ENCODE measurements at regions not wholly inside any gene's neighbourhood (a gene's known extent, or its start where the extent isn't known, plus 50 kb on each side); places are given as distances from the start of the nearest gene placed in this dataset.

DNA sequence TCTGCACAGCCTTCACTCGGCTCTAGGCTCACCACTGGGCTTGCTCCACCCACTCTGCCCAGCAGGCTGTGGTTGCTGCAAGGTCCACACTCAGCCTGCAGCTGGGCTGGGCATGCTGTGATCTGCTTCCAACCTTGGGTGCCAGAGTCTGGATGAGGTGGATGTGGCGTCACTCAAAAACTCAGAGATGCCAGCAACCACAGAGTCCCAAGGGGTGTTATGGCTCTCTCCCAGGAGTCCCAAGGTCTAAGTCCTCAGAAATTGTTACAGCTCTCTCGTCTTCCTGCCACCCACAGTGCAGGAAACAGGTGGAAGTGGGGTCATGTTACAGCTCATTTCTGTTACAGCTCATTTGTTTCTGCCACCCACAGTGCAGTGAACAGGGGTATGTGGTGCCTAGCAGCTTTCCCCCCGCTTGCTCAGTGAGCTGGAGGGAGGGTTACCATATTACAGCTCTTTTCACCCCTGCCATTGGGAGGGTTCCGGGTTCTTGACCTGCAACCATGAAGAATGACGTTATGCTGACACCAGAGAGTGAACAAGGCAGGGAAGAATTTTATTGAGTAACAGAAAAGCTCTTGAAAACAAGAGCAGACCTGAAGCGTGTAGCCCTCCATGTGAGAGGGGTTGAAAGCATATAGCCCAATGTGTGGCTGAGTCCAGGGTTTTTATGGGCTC lies 893.9 kb downstream of the PCDH7 start:
- no peak for DNase-seq (ENCODE audit: low read depth)

DNA sequence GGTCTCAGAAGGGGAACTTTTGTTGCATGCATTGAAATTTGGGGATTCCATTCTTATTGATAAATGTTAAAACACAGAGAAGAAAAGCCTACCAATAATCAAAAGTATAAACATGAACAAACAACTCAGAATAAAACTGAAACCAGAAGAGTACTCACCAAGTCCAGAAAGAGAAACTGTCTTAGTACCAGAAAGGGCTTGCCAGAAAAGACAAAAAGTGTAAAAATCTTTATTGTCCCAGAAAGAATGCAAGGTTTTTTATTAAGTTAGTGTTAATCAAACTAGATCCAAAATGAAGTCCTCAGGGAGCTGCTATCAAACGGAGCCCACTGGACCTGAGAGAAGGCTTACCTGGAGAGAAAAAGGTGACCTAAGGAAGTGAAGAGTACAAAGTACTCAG lies 897.5 kb downstream of the PCDH7 start:
- no peak for DNase-seq (ENCODE audit: low read depth)

DNA sequence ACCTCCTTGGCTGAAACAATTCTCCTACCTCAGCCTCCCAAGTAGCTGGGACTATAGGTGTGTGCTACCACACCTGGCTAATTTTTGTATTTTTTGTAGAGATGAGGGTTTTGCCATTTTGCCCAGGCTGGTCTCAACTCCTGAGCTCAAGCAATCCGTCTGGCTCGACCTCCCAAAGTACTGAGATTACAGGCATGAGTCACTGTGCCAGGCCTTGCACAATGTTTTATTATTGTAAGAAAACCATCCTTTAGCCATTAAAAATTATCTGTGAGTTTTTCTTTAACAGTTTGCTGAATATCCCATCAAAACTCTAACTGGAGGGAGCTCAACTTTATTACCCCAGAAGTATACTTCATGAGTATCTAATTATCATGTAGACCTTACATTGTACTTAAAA lies 900.3 kb downstream of the PCDH7 start:
- no peak for DNase-seq (ENCODE audit: low read depth)

- DNase-seq (ENCODE audit: low read depth), result no peak
Observed at GRCh38 chr4:31645236-31645635, 925.1 kb downstream of the PCDH7 start.

- DNase-seq (ENCODE audit: low read depth), result no peak
Observed at GRCh38 chr4:31647786-31648185, 927.6 kb downstream of the PCDH7 start.

- DNase-seq (ENCODE audit: low read depth), result no peak
Observed at GRCh38 chr4:31649878-31650277, 929.7 kb downstream of the PCDH7 start.

DNA sequence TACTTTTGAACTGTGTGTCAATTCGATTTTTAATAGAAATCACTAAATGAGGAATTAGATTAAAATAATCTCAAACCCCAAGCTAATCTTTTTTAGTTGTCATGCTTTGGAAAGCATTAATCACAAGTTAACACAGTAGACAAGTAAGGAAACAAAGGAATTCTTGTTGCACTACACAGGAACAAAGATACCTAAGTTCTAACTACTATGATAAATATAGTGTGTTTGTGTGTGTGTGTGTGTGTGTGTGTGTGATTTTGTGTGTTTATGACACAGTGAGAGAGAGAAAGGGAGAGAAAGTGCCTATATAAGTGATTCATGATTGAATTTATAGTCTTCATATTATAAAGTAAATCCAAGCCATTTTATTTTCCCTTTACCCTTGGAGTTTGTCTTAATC lies 931.4 kb downstream of the PCDH7 start:
- DNase-seq (ENCODE audit: low read depth), result no peak

GRCh38 chr4:31655328-31655727 lies 935.2 kb downstream of the PCDH7 start:
- no peak for DNase-seq (ENCODE audit: low read depth)

DNA sequence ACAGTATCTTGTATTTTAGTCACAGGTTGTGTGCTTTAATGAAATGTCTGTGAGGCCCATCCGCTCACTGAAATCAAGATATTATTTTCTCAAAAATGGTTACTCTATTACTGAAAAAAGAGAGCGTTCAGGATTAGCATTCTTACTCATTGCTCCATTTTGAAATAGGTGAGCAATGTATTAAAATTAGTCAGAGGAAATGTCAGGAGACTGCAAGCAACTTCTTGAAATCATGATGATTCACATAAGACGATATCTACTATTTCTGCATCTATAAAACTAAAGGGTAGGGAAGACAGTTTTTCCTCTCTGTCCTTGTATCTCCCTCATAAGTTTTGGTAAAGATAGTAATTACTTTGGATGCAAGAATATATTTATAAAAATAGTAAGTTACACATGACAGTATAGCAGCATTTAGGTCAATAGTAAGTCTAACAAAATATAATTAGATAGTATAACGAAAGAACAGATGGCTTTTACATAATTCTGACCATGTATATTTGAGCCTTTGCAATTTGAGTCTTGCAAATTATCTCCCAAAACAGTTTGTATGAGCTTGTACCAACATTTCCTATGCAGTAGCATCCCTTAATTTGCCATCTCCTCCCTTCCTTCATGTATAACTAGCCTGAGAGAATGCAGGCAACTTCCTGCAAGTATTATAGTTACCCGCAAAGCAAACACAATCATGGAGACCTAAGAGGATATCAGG lies 937.8 kb downstream of the PCDH7 start:
- no peak for DNase-seq (ENCODE audit: low read depth)

DNA sequence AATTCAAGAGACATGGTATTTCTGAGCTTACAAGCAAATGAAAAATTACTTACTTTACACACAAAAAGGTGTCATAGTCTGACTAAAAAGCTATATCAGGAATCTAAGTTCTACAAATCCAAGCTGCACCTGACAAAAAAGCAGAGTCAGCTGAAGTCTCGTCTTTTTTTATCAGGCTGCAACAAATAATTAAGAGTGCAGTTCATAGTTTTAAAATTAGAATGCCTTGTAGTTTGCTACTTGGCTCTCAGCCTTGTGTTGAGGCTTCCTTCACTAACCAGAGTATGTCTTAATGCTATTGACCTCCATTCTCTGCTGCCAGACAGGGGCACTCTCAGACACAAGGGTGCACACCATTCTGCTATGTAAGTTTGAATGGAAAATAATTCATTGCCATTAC lies 940.7 kb downstream of the PCDH7 start:
- no peak for DNase-seq (ENCODE audit: low read depth)

DNA sequence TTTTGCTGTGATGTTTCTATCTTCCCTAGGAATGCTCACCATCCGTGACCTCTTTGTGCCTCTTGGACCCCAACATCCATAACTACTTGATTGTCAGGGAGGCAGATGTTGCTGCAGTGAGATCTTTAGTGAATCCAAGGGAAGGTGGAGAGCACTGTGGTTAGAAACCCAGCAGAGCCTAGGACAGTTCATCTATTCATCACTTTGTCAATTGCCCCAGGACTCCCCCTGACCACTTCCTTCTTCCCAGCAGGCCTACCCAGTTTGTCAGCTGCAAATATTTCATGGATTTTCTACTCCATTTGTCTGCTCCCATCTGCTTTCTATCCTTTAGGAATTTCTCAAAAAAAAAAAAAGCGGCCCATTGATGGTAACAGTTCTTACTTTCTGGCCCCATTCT lies 942.8 kb downstream of the PCDH7 start:
- DNase-seq (ENCODE audit: low read depth), result no peak

DNA sequence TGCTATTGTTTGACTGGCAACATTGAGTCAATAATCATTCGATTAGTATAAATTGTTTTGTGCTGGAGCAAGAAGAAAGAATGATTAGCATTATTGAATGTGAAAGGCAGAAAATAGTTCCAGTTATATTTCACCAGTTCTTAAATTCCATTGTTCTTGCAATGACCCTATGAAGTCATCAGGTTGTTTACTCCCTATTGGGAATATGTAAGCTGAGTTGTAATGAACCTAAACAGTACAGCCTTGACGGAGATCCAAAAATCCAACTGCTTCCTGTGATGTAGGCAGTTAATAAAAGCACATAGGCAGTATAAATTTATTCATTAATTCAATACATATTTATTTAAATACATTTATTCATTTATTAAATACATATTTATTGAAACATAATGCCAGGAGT lies 947.5 kb downstream of the PCDH7 start:
- no peak for DNase-seq (ENCODE audit: low read depth)

GRCh38 chr4:31674313-31674947 lies 954.3 kb downstream of the PCDH7 start:
- no peak for DNase-seq (ENCODE audit: low read depth)

GRCh38 chr4:31678356-31678755 lies 958.2 kb downstream of the PCDH7 start:
- no peak for DNase-seq (ENCODE audit: low read depth)

DNA sequence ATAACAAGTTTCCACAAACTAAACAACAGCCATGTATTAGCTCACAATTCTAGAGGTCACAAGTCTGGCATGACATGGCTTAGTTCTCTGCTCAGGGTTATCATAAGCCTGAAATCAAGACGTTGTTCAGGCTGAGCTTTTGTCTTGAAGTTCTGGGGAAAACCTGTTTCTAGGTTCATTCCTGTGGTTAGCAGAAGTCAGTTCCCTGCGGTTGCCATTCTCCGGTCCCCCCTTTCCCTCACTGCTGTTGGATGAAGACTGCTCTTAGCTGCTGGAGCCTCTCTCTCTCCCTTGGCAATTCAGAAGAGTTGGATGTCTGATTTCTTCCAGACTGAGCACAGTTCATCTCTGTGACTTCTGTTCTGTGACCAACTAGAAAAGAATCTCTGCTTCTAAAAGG lies 962.6 kb downstream of the PCDH7 start:
- no peak for DNase-seq (ENCODE audit: low read depth)

- no peak for DNase-seq (ENCODE audit: low read depth)
Observed at GRCh38 chr4:31687717-31688342, 967.7 kb downstream of the PCDH7 start.

GRCh38 chr4:31692399-31692940 lies 972.3 kb downstream of the PCDH7 start:
- DNase-seq (ENCODE audit: low read depth), result no peak

DNA sequence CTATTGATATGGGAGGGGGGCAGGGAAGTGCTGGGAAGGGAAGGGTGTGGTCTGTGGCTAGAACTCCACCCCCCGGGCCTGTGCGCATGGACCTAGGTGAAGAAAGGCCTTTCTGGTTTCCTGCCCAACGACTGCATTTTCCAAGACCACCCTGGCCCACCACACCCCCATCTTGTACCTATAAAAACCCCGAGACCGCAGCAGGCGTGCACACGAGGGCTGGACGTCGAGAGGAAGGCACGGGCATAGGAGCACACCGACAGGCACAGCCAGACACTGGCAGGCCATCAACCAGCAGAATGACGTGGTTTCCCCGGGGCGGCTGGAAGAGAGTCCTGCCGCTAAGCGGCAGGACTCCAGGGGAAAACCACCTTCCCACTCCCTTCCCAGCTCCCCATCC lies 981.1 kb downstream of the PCDH7 start:
- no peak for DNase-seq (ENCODE audit: low read depth)

GRCh38 chr4:31702326-31702725 lies 982.2 kb downstream of the PCDH7 start:
- no peak for DNase-seq (ENCODE audit: low read depth)

DNA sequence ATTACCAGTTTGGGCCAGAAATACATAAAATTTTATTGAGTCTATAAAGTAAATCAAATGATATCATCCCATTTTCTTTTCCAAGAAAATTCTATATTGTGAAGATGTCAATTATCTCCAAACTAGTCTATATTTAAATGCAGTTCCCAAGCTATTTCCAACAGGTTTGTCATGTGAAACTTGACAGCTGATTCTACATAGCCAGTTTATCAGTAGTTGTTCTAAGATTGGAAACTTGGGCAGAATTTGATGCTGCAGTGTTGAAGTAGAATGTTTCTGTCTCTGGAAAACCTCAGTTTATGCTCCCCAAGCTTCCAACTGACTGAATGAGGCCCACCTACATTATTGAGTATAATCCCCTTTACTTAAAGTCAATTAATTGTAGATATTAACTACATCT lies 994.1 kb downstream of the PCDH7 start:
- DNase-seq (ENCODE audit: low read depth), result no peak

DNA sequence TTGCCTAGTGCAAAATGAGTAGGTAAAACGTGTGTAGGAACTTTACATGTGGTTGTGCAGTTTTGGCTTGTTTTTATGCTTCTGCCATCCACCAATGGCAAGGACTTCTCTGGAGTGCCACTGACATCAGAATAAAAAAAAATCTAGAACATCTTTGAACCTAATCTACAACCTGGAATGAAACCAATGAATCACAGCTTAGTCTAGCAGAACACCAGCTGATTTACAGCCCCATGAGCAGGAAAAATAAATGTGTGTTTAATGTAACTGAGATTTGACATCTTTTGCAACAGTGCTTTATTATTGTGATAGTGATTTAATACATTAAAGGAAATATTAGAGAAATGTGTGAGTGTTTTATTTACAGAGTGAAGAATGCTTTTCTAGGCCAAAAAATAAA lies 995.1 kb downstream of the PCDH7 start:
- DNase-seq (ENCODE audit: low read depth), result no peak

DNA sequence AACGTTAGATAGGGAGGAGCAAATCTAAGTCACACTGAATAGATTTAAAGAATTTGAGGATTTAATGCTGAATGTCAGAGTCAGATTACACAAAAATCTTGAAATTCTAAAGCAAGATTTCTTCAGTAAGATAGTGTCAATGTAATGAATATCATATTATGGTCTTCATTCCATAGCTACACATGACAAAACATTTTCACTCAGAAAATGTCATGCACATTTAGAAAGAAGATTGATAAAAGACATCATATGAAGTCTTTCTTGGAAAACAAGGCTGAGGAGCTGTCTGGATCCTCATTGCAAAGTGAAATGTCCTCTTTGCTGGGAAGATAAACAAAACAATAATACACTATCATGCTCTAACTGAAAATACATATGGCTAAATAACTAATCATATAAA lies 1006.9 kb downstream of the PCDH7 start:
- DNase-seq (ENCODE audit: low read depth), result no peak

Data from LHCN-M2 (cell line).